ENCODE measurements at regions not wholly inside any gene's neighbourhood (a gene's known extent, or its start where the extent isn't known, plus 50 kb on each side); places are given as distances from the start of the nearest gene placed in this dataset.

DNA sequence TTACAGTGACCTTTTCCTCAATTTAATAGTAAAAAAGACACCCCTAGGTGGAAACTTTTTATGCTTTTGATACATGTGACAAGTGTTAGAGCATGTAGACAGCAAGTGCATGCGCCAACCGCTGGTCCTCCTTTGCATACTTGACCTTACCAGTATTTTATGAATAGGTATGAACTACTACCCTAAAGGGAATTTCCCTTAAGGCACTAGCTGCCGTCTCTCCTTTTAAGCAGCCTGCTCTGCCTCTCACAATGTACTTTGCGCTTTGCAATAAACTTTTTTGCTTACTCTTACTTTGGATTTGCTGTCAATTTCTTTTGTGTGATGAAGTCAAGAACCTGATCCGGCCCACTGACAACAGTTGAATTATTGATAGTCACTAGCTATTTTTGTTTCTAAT, 50.6 kb upstream of the ZNF133 start:
- Histone ChIP-seq H3K4me1 (ENCODE audit: control insufficient read depth, insufficient read depth, low read length) (peaks cover 3% of the 10 kb centered on the region), H3K36me3 (ENCODE audit: control insufficient read depth, insufficient read depth, low read length) (no peaks in the 10 kb centered on the region), H3K9me3 (ENCODE audit: control insufficient read depth, low read depth, low read length) (no peaks in the 10 kb centered on the region), H3K27me3 (ENCODE audit: control insufficient read depth, insufficient read depth, low read length) (no peaks in the 10 kb centered on the region), H3K27ac (ENCODE audit: low read length) (no peak overlapping the region), H3K4me3 (ENCODE audit: low read length) (no peak overlapping the region)
- peak; percentile 5 to 50 for DNase-seq
- 71% methylated on average over 1 of the region's 5 CpGs for WGBS (ENCODE audit: insufficient coverage, low lambda C conversion rate)
